ENCODE measurements at regions not wholly inside any gene's neighbourhood (a gene's known extent, or its start where the extent isn't known, plus 50 kb on each side); places are given as distances from the start of the nearest gene placed in this dataset.

- no peak for ATAC-seq
These were observed 279.4 kb upstream of the MAN1A1 start for GRCh38 chr6:119628691-119629594.

- ATAC-seq, result no peak
These were observed 278.5 kb upstream of the MAN1A1 start for GRCh38 chr6:119627908-119628669.

- ATAC-seq, result no peak
These were observed 277.5 kb upstream of the MAN1A1 start for GRCh38 chr6:119626884-119627619.

- ATAC-seq, result no peak
These were observed 271.4 kb upstream of the MAN1A1 start for GRCh38 chr6:119620846-119621555.

GRCh38 chr6:119614138-119614537 lies 264.6 kb upstream of the MAN1A1 start:
- ATAC-seq, result no peak

GRCh38 chr6:119612911-119613381 lies 263.4 kb upstream of the MAN1A1 start:
- ATAC-seq, result no peak

GRCh38 chr6:119612176-119612891 lies 262.8 kb upstream of the MAN1A1 start:
- ATAC-seq, result no peak

- no peak for ATAC-seq
These were observed 261.2 kb upstream of the MAN1A1 start for GRCh38 chr6:119610754-119611153.

GRCh38 chr6:119610265-119610664 lies 260.7 kb upstream of the MAN1A1 start:
- ATAC-seq, result no peak

- ATAC-seq, result no peak
These were observed 260.3 kb upstream of the MAN1A1 start for GRCh38 chr6:119609865-119610264.

GRCh38 chr6:119608994-119609393 lies 259.4 kb upstream of the MAN1A1 start:
- no peak for ATAC-seq

- ATAC-seq, result no peak
These were observed 254.6 kb upstream of the MAN1A1 start for GRCh38 chr6:119604124-119604523.

GRCh38 chr6:119603501-119603900 lies 253.9 kb upstream of the MAN1A1 start:
- ATAC-seq, result no peak

GRCh38 chr6:119602215-119603178 lies 252.9 kb upstream of the MAN1A1 start:
- ATAC-seq, result no peak

- ATAC-seq, result no peak
These were observed 249.3 kb upstream of the MAN1A1 start for GRCh38 chr6:119598883-119599282.

- no peak for ATAC-seq
These were observed 245.3 kb upstream of the MAN1A1 start for GRCh38 chr6:119594907-119595306.

- ATAC-seq, result no peak
These were observed 241.7 kb upstream of the MAN1A1 start for GRCh38 chr6:119591235-119591634.

- no peak for ATAC-seq
These were observed 240.5 kb upstream of the MAN1A1 start for GRCh38 chr6:119590066-119590465.

GRCh38 chr6:119587537-119587936 lies 238.0 kb upstream of the MAN1A1 start:
- ATAC-seq, result no peak

GRCh38 chr6:119586250-119586882 lies 236.8 kb upstream of the MAN1A1 start:
- ATAC-seq, result no peak

Measured in activated CD4-positive, CD25-positive, alpha-beta regulatory T cell treated with anti-CD3 and anti-CD28 coated beads, Interleukin-2, amount 50 U/mL, for 24 hours (primary cell).